ENCODE measurements at regions not wholly inside any gene's neighbourhood (a gene's known extent, or its start where the extent isn't known, plus 50 kb on each side); places are given as distances from the start of the nearest gene placed in this dataset.

DNA sequence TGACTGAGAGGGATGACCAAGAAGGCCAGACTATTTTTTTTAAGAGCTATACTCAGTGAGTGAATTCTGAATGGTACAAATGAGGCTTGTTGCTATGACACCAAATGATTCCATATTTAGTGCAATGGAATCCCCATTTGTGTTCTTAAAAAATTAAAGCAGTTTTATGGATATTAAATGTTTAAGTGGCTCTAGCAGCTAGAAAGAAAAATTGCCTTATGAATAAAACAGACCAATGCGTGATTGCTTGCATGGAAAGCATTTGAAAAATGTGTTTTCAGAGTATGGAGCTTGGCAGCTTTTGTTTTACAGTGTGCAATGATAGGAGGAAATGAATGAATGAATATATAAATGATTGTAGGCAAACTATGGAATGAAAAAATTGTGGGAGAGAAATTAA lies 238.8 kb upstream of the DPP10 start:
- CTCF ChIA-PET: interaction anchor here (1.2 kb wide), 1 partner anchor 9 kb away, joined by 3 read pairs; no protein-coding TSS in a partner anchor
- no peak overlapping the region for H3K4me3 Mint-ChIP-seq
- peaks cover 7% of the 10 kb centered on the region for H3K27me3 Mint-ChIP-seq
- no peak overlapping the region for H3K27ac Mint-ChIP-seq
- no peaks in the 10 kb centered on the region for H3K9me3 Mint-ChIP-seq (ENCODE audit: low read depth)
- DNase-seq (no peak), ATAC-seq (no peak)
- no peaks in the 10 kb centered on the region for H3K4me1 Mint-ChIP-seq
- H3K36me3 Mint-ChIP-seq: no peaks in the 10 kb centered on the region

DNA sequence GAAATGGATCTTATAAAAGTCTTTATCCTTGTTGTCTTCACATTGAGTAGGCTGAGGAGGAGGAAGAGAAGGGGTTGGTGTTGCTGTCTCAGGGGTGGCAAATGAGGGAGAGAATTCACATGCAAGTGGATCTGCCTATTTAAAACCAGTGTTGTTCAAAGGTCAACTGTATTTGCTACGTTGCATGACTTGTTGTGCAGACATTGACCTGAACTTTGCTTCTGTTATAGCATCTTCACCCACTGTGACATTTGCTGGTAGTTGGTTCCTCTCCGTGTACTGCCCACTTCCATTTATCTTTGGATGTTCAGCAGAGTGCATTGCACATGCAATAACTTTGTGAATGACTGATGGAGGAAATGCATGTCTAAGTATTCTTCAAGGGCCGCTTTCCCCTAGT lies 228.6 kb upstream of the DPP10 start:
- no peak for ATAC-seq
- H3K4me1 Mint-ChIP-seq: no peaks in the 10 kb centered on the region
- CTCF ChIA-PET: no interaction called here
- no peaks in the 10 kb centered on the region for H3K36me3 Mint-ChIP-seq
- H3K4me3 Mint-ChIP-seq: no peak overlapping the region
- H3K27ac Mint-ChIP-seq: no peak overlapping the region
- no peaks in the 10 kb centered on the region for H3K9me3 Mint-ChIP-seq (ENCODE audit: low read depth)
- peaks cover 19% of the 10 kb centered on the region for H3K27me3 Mint-ChIP-seq
- DNase-seq: no peak

DNA sequence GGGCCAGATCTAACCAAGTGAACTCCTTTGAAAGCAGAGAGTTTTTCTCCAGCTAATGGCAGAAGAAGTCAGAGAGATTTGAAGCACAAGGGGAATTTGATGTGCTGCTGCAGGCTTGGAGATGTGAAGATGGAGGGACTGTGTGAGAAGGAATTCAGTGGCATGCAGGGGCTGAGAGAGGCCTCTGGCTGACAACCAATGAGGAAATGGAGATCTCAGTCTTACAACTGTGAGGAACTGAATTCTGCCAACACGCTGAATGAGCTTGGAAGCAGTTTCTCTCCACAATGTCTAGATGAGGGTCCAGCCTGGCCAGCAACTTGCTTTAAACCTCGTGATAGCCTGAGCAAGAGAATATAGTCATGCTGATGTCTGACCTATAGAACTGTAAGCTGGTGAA lies 224.1 kb upstream of the DPP10 start:
- CTCF ChIA-PET: no interaction called here
- H3K4me3 Mint-ChIP-seq: no peak overlapping the region
- H3K27ac Mint-ChIP-seq: no peak overlapping the region
- no peaks in the 10 kb centered on the region for H3K36me3 Mint-ChIP-seq
- H3K27me3 Mint-ChIP-seq: peaks cover 15% of the 10 kb centered on the region
- no peaks in the 10 kb centered on the region for H3K4me1 Mint-ChIP-seq
- H3K9me3 Mint-ChIP-seq (ENCODE audit: low read depth): no peaks in the 10 kb centered on the region
- DNase-seq (no peak), ATAC-seq (no peak)

DNA sequence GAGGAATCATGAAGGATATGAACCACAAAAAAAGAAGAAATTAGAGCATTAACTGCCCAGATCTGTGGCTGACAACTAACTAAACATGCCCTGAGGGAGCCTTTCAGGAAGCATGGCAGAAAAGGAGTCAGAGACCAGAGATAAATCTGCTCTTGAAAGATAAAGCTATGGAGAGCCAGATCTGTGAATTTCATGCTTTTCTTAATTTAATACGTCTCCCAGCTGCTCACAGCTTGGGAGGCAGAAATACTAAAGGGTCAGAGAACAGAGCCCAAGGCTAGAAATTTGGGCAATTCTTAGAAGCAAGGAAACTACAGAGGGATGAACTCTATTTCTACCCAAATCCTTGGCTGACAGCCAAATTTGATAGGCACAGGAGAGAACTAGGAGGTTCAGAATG lies 223.0 kb upstream of the DPP10 start:
- H3K27me3 Mint-ChIP-seq: peaks cover 15% of the 10 kb centered on the region
- H3K27ac Mint-ChIP-seq: no peak overlapping the region
- H3K36me3 Mint-ChIP-seq: no peaks in the 10 kb centered on the region
- ATAC-seq (no peak), DNase-seq (no peak)
- H3K4me3 Mint-ChIP-seq: no peak overlapping the region
- H3K9me3 Mint-ChIP-seq (ENCODE audit: low read depth): no peaks in the 10 kb centered on the region
- H3K4me1 Mint-ChIP-seq: no peaks in the 10 kb centered on the region
- CTCF ChIA-PET: no interaction called here

DNA sequence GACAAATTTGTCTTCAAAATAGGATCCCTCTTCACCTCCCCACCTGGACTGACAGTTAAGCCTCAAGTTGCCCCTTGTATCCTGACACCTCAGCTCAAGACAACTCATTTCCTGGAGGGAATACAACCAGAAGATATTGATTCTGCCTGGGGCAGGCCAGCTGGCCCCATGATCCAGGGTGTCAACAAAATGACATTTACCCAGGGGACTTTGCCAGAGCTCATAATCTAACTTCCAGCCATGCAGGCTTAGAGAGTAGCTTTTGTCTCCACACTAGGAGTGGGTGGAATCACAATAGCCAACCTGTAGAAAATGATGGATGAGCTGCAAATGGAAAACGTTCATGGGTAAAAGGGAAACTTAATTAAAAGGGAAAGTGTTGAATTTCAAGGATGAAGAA lies 220.1 kb upstream of the DPP10 start:
- ATAC-seq: no peak
- Mint-ChIP-seq H3K9me3 (ENCODE audit: low read depth) (no peaks in the 10 kb centered on the region), H3K27ac (no peak overlapping the region), H3K27me3 (peaks cover 6% of the 10 kb centered on the region), H3K36me3 (no peaks in the 10 kb centered on the region), H3K4me1 (no peaks in the 10 kb centered on the region), H3K4me3 (no peak overlapping the region)
- CTCF ChIA-PET: no interaction called here
- DNase-seq: no peak

DNA sequence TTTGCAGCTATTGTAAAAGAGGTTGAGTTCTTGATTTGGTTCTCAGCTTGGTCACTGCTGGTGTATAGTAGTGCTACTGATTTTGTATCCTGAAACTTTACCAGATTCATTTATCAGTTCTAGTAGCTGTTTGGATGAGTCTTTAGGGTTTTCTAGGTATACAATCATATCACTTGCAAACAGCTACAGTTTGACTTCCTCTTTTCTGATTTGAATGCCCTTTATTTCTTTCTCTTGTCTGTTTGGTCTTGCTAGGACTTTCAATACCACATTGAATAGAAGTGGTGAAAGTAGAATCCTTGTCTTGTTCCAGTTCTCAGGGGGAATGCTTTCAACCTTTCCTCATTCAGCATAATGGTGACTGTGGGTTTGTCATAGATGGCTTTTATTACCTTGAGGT lies 210.5 kb upstream of the DPP10 start:
- H3K27me3 Mint-ChIP-seq: no peaks in the 10 kb centered on the region
- no peaks in the 10 kb centered on the region for H3K4me1 Mint-ChIP-seq
- H3K4me3 Mint-ChIP-seq: no peak overlapping the region
- CTCF ChIA-PET: no interaction called here
- no peaks in the 10 kb centered on the region for H3K36me3 Mint-ChIP-seq
- H3K27ac Mint-ChIP-seq: no peak overlapping the region
- no peaks in the 10 kb centered on the region for H3K9me3 Mint-ChIP-seq (ENCODE audit: low read depth)
- DNase-seq (no peak), ATAC-seq (no peak)

DNA sequence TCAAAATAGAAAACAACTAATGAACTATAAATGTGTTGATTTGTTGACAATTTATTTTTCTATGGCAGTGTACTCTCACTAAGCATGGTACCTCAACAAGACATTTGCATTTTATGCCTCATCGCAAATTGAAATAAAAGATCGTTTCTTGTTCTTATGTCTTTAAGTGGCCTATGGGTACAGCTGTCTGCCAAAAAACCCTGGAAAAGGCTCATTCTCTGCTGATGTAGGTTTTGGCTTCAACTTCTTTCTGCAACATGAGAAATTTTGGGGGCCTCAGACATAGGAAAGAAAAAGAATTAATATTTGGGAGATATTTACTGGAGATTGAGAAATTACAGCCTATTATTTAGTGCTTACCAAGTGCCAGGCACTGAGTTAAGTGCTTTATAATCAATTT lies 205.1 kb upstream of the DPP10 start:
- DNase-seq (no peak), ATAC-seq (no peak)
- Mint-ChIP-seq H3K27me3 (no peaks in the 10 kb centered on the region), H3K4me3 (no peak overlapping the region), H3K27ac (no peak overlapping the region), H3K4me1 (no peaks in the 10 kb centered on the region), H3K9me3 (ENCODE audit: low read depth) (no peaks in the 10 kb centered on the region), H3K36me3 (no peaks in the 10 kb centered on the region)
- CTCF ChIA-PET: no interaction called here

DNA sequence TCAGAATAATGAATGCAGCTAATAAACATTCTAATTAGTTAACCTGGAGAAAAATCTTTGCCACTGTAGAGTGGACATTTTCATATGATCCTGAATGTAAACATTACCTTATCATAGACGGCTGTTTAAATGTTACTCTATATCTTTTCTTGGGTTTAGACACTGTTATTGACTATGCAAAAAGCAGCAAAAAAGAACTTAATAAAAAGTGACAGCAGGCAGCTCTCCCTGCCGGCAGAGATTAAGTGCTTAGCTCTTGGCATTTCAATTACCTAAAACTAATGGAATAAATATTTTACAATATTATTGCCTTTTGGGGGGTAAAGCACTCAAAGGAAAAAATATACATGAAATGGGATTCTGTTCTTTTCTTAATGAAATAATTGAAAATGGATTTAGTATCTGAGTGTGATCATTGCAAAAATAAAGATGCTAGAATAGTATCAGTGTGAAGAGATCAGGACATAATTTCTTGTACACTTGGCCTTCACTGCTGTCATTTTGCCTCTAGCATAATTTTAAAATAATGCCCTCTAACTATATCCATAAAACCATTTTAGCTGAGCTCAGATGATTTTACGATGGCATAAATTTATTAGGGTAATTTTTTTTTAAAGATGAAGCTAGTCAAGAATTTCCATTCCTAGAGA lies 203.4 kb upstream of the DPP10 start:
- no peaks in the 10 kb centered on the region for H3K36me3 Mint-ChIP-seq
- CTCF ChIA-PET: no interaction called here
- no peaks in the 10 kb centered on the region for H3K4me1 Mint-ChIP-seq

DNA sequence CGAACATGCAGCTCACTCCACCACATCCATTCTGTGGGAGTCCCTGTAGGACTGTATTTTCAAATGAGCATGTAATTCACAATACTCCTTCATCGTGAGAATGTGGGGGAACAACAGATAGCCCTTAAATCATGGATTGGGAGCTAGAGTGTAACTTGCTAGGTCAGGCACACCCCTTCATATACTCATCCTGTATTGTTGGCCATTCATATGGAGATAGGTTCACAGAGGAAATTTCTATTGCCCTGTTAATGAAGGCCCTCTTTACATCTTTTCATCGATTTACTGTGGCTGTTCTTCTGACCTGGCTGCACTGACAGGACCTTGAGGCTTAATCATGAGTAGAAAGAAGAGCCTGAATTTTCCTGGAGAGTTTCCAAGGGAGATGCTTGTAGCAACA lies 193.8 kb upstream of the DPP10 start:
- H3K27me3 Mint-ChIP-seq: no peaks in the 10 kb centered on the region
- no peak overlapping the region for H3K27ac Mint-ChIP-seq
- CTCF ChIA-PET: no interaction called here
- H3K36me3 Mint-ChIP-seq: no peaks in the 10 kb centered on the region
- H3K9me3 Mint-ChIP-seq (ENCODE audit: low read depth): no peaks in the 10 kb centered on the region
- no peak for ATAC-seq
- no peak for DNase-seq
- H3K4me3 Mint-ChIP-seq: no peak overlapping the region
- H3K4me1 Mint-ChIP-seq: no peaks in the 10 kb centered on the region

More for the DNA sequence above, 203.4 kb upstream of the DPP10 start:
- Mint-ChIP-seq H3K27me3 (no peaks in the 10 kb centered on the region), H3K27ac (no peak overlapping the region), H3K4me3 (no peak overlapping the region), H3K9me3 (ENCODE audit: low read depth) (no peaks in the 10 kb centered on the region)
- DNase-seq (no peak), ATAC-seq (no peak)

DNA sequence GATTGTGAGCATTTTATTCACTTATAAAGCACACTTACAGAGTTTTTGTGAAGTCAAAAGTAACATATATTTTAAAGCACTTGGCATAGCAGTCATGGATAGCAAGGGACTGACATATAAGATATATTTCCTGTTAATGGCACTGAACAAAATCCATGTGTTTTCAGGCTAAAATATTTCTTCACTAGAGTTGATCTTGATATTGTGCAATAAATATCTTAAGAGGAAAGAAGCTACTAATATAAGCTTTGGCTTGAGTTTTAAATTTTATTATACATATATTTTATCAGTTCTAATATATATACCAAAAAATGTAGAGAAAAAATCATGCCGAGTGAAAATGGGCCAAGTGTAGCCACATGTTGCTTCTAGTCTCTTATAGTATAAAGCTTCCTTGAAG lies 189.7 kb upstream of the DPP10 start:
- no peak for ATAC-seq
- no peak for DNase-seq
- CTCF ChIA-PET: no interaction called here
- H3K4me3 Mint-ChIP-seq: no peak overlapping the region
- no peaks in the 10 kb centered on the region for H3K9me3 Mint-ChIP-seq (ENCODE audit: low read depth)
- no peaks in the 10 kb centered on the region for H3K36me3 Mint-ChIP-seq
- H3K27me3 Mint-ChIP-seq: no peaks in the 10 kb centered on the region
- no peak overlapping the region for H3K27ac Mint-ChIP-seq
- no peaks in the 10 kb centered on the region for H3K4me1 Mint-ChIP-seq

DNA sequence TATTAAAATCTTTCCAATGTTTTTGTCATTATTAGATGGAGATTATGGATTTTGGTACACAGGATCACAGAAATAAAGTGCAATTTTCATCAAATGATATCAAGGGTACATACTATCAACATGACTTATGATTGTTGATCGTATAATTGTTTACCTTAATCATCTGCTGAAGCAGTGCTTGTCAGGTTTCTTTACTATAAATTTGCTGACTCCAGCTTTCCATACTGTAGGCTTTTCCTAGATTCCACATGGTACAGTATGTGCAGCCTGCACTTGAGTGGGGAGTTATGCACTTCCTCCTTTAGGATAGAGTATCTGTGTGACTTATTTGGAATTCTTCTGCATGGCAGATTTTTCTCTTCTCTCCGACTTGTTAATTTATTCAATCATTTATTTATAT lies 187.6 kb upstream of the DPP10 start:
- H3K4me3 Mint-ChIP-seq: no peak overlapping the region
- H3K27me3 Mint-ChIP-seq: no peaks in the 10 kb centered on the region
- ATAC-seq (no peak), DNase-seq (no peak)
- H3K9me3 Mint-ChIP-seq (ENCODE audit: low read depth): no peaks in the 10 kb centered on the region
- no peak overlapping the region for H3K27ac Mint-ChIP-seq
- CTCF ChIA-PET: no interaction called here
- H3K36me3 Mint-ChIP-seq: no peaks in the 10 kb centered on the region
- no peaks in the 10 kb centered on the region for H3K4me1 Mint-ChIP-seq

DNA sequence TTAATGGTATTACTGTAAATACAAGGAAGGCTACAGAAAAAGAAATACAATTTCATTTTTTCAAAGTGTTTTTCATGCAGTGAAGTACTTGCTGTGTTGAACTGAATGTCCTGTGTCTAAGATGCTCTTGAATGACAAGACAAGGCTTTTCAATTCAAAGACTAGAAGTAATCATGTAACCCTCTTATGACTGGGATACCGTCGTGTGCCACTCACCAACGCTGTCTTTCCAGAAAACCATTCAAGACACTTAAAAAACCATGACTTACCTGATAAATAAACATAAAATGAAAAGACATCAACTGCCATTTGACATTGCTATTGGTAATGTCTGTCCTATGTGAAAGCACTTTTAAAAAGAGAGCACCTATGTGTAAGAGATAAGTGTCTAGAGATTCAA lies 183.1 kb upstream of the DPP10 start:
- H3K9me3 Mint-ChIP-seq (ENCODE audit: low read depth): no peaks in the 10 kb centered on the region
- CTCF ChIA-PET: no interaction called here
- H3K4me3 Mint-ChIP-seq: no peak overlapping the region
- no peak overlapping the region for H3K27ac Mint-ChIP-seq
- peaks cover 3% of the 10 kb centered on the region for H3K27me3 Mint-ChIP-seq
- ATAC-seq: no peak
- no peaks in the 10 kb centered on the region for H3K4me1 Mint-ChIP-seq
- no peaks in the 10 kb centered on the region for H3K36me3 Mint-ChIP-seq
- DNase-seq: no peak

DNA sequence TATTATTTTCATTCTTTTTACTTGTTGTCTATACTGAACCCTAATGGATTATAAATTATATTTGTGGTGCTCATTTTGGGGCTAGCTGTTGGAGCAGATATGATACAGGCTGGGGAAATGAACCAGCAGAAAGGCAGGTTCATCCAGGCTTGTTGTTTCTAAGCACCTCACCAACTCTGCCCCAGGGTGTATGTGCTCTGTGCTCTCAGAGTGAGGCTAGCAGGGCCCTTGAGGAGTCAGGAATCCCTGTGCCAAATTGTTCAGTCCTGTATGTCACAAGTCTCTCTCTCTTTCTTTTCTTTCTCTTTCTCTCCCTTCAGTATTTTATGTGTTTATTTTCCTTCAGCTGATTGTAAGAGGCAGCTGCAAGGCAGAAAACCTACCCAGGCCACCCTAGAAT lies 181.1 kb upstream of the DPP10 start:
- no peak for DNase-seq
- Mint-ChIP-seq H3K27me3 (peaks cover 8% of the 10 kb centered on the region), H3K36me3 (no peaks in the 10 kb centered on the region), H3K9me3 (ENCODE audit: low read depth) (no peaks in the 10 kb centered on the region), H3K4me1 (no peaks in the 10 kb centered on the region), H3K4me3 (no peak overlapping the region), H3K27ac (no peak overlapping the region)
- CTCF ChIA-PET: no interaction called here
- ATAC-seq: no peak

DNA sequence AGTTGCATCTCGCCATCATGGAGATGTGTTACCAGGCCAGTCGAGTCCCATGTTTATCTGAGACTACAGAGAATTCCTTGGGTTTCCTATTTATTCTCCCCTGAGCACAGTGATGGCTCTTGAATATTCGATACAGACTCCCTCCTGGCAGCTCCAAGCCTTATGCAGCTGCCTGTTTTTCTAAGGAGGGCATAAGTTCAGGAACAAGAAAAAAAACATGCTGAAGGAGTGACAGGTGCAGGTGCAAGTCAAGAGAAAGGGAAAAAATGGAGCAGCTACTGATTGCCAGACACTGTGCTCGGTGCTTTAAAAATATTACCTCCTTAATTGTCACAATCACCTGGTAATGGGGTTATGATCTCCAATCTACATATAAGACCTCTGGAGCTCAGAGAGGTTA lies 177.2 kb upstream of the DPP10 start:
- Mint-ChIP-seq H3K27me3 (peaks cover 8% of the 10 kb centered on the region), H3K4me1 (no peaks in the 10 kb centered on the region), H3K27ac (no peak overlapping the region), H3K36me3 (no peaks in the 10 kb centered on the region), H3K9me3 (ENCODE audit: low read depth) (no peaks in the 10 kb centered on the region), H3K4me3 (no peak overlapping the region)
- CTCF ChIA-PET: no interaction called here
- ATAC-seq (no peak), DNase-seq (no peak)

DNA sequence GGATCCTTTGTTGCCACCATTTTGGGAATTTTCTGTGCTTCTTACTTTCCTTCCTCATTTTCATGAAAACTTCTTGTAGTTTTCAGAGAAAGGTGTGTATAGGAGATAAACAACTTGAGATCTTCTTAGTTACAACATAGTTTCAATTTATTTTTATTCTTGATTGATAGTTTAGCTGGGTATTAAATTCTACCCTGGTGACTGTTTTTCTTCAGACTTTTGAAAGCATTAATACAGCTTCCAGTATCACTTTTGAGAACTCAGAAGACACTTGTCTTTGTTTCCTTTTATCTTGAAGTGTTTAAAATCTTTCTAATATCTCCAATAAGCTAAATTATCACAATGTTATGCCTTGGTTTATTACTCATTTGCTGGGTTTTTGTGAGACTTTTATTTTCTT lies 167.5 kb upstream of the DPP10 start:
- H3K27me3 Mint-ChIP-seq: no peaks in the 10 kb centered on the region
- no peak for DNase-seq
- no peaks in the 10 kb centered on the region for H3K36me3 Mint-ChIP-seq
- no peak overlapping the region for H3K4me3 Mint-ChIP-seq
- H3K9me3 Mint-ChIP-seq (ENCODE audit: low read depth): peaks cover 11% of the 10 kb centered on the region
- CTCF ChIA-PET: interaction anchor here (0.6 kb wide), 1 partner anchor 533 kb away, joined by 3 read pairs; no protein-coding TSS in a partner anchor
- no peaks in the 10 kb centered on the region for H3K4me1 Mint-ChIP-seq
- ATAC-seq: no peak
- no peak overlapping the region for H3K27ac Mint-ChIP-seq

Measured in activated CD8-positive, alpha-beta memory T cell treated with anti-CD3 and anti-CD28 coated beads, Interleukin-2, amount 10 ng/mL, durations not matched to agents 7 days and 5 days (primary cell).